ENCODE measurements at regions not wholly inside any gene's neighbourhood (a gene's known extent, or its start where the extent isn't known, plus 50 kb on each side); places are given as distances from the start of the nearest gene placed in this dataset.

DNA sequence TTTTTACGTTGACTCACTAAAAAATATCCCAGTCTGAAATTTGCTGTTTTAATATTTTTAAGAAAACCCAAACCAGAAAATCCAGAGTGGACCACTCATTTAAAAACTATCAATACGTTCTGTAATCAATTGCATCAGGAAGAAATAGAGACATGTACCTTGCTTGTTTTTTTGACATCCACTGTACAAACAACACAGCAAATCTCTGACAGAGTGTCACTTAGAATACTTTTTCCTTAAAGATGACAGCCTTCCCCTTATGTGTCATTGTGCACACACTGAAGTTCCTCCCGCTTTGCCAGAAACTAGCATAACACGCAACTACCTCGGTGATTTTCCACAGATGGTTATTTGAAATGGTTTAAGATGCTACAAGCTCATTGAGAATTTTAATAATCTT is 321.7 kb upstream of the PFKP start:
- peaks cover 4% of the 10 kb centered on the region for H3K4me1 Mint-ChIP-seq
- H3K27me3 Mint-ChIP-seq (ENCODE audit: low read depth): no peaks in the 10 kb centered on the region
- H3K36me3 Mint-ChIP-seq (ENCODE audit: low read depth): no peaks in the 10 kb centered on the region
- TF ChIP-seq, protein P1, sequence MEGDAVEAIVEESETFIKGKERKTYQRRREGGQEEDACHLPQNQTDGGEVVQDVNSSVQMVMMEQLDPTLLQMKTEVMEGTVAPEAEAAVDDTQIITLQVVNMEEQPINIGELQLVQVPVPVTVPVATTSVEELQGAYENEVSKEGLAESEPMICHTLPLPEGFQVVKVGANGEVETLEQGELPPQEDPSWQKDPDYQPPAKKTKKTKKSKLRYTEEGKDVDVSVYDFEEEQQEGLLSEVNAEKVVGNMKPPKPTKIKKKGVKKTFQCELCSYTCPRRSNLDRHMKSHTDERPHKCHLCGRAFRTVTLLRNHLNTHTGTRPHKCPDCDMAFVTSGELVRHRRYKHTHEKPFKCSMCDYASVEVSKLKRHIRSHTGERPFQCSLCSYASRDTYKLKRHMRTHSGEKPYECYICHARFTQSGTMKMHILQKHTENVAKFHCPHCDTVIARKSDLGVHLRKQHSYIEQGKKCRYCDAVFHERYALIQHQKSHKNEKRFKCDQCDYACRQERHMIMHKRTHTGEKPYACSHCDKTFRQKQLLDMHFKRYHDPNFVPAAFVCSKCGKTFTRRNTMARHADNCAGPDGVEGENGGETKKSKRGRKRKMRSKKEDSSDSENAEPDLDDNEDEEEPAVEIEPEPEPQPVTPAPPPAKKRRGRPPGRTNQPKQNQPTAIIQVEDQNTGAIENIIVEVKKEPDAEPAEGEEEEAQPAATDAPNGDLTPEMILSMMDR (IDR thresholded peaks at IDR 0.05; ENCODE audit: unreplicated experiment in 3 of 3): no peak
- H3K9me3 Mint-ChIP-seq: no peaks in the 10 kb centered on the region
- H3K4me3 Mint-ChIP-seq: no peak overlapping the region
- no peak overlapping the region for H3K27ac Mint-ChIP-seq

DNA sequence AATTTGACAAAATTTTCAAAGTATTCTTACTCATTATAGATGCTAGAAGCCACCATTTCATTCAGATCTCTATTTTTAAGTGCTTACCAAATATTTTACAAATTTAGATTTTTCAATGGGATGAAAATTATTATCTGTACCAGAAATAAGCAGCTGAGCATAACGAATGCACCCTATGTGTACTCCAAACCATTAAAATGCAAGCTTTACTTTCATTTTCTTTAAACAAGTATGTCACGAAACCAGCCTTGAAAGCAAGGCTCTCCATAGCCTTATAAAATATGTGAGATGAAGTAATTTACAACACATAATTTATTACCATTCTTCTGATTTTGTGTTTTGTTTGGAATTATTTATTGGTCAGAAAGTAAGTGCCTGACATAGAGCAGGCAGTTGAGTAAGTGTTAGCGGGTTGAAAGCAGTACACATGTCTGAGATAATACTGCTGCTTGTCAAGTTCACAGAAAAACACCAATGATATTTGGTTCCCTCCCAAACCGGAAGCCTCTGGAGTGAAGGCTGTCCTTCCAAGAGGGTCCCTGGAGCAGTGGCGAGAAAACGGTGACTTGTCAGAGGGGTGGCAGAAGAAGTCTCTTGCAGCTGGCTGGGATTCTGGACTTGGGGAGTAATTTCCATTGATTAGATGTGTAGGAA is 322.7 kb upstream of the PFKP start:
- Mint-ChIP-seq H3K27ac (no peak overlapping the region), H3K9me3 (no peaks in the 10 kb centered on the region), H3K4me1 (peaks cover 4% of the 10 kb centered on the region), H3K27me3 (ENCODE audit: low read depth) (no peaks in the 10 kb centered on the region), H3K4me3 (peak overlapping the region in 2 of 3 experiments; percentile 61 to 62), H3K36me3 (ENCODE audit: low read depth) (no peaks in the 10 kb centered on the region)
- TF ChIP-seq, protein P1 (IDR thresholded peaks at IDR 0.05; ENCODE audit: unreplicated experiment in 3 of 3): no peak

DNA sequence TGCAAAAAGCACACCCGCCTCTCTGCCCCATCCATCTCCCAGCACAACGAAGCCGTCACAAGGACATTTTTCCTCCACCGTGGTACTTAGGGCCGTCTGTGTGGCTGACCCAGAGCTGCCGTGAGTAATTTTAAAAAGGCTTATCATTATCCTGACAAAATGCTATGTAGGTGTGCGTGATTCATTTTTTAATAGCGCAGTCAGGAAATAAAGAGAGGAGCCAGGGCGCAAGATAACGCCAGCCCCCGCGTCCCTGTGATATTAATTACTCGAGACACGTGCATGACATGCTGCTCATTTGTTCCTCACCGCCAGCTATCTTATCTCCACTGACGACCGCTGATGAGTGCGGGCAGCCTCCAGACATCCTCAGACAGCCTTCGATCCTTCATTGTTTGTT is 332.7 kb upstream of the PFKP start:
- Mint-ChIP-seq H3K4me3 (no peak overlapping the region), H3K4me1 (no peaks in the 10 kb centered on the region), H3K9me3 (peaks cover 4% of the 10 kb centered on the region), H3K27me3 (ENCODE audit: low read depth) (no peaks in the 10 kb centered on the region), H3K36me3 (ENCODE audit: low read depth) (no peaks in the 10 kb centered on the region), H3K27ac (no peak overlapping the region)
- TF ChIP-seq, protein P1 (IDR thresholded peaks at IDR 0.05; ENCODE audit: unreplicated experiment in 3 of 3): no peak

DNA sequence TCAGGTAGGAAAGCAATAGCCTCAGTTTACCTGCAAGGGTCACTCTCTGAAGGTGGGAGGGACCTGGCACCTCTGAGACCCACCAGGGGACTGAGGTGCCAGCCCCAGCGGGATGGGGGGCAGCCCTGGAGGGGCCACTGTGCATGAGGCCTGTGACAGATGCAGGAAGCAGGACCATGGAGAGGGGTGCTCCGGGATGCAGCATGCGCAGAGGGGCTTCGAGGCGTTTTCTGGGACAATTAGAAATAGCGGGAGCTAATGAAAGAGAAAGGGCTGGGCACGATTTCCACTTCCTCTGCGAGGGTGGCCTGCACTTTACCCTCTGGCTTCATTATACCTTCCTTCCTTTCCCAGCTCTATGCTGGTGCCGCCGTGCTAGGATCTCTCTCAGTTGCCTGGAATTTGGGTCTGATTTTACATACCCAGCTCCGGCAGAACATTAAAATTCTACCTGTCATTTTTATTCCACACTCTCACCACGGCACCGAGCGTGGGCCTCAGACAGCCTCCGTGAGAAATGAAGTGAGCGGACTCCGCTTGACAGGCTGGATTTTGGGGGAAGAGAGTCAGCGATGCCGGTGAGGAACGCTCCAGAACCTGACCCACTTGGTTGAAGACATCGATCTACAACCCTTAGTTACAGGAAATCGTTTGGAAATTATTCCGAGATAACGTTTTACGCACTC is 333.9 kb upstream of the PFKP start:
- Mint-ChIP-seq H3K27me3 (ENCODE audit: low read depth) (no peaks in the 10 kb centered on the region), H3K36me3 (ENCODE audit: low read depth) (no peaks in the 10 kb centered on the region), H3K4me1 (no peaks in the 10 kb centered on the region), H3K4me3 (no peak overlapping the region), H3K27ac (no peak overlapping the region), H3K9me3 (peaks cover 4% of the 10 kb centered on the region)
- TF ChIP-seq, protein P1 (IDR thresholded peaks at IDR 0.05; ENCODE audit: unreplicated experiment in 3 of 3): no peak

DNA sequence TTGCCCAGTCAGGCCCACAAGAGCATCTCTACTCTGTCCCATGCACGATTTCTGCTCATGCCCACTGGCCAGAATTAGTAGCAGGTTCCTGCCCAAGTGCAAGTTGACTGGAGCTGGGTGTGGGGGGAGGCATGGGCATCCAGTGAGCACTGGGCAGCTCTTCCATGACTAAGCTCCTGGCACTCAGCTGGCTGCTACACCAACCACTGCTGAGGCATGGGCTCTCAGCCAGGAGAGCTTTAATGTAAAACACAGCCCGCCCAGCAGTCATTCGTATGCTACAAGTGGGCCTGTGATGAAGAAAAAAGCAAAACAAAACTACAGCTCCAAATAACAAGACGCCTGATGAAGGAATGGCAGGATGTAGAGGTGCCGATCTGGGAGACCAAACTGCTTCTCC is 335.4 kb upstream of the PFKP start:
- Mint-ChIP-seq H3K4me1 (no peaks in the 10 kb centered on the region), H3K9me3 (peaks cover 4% of the 10 kb centered on the region), H3K27me3 (ENCODE audit: low read depth) (no peaks in the 10 kb centered on the region), H3K27ac (no peak overlapping the region), H3K36me3 (ENCODE audit: low read depth) (no peaks in the 10 kb centered on the region), H3K4me3 (no peak overlapping the region)
- TF ChIP-seq, protein P1 (IDR thresholded peaks at IDR 0.05; ENCODE audit: unreplicated experiment in 3 of 3): no peak

DNA sequence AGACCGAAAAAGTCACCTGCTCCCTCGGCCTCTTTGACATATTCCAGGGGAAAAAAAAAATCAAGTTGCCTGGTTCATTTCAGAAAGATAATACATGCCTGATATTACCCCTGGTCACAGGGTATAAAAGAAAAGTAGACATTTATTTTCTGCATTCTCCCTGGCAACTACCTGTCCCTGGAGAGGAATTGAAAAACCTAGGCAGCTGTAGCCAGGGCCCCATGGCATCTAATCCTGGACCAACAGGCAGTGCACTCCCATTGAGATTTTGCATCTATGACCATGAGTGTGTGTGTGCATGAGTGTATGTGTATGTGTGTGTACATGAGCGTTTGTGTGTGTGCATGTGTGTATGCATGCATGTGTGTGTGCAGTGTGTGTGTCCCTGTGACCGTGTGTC is 338.2 kb upstream of the PFKP start:
- Mint-ChIP-seq H3K9me3 (peaks cover 4% of the 10 kb centered on the region), H3K27ac (no peak overlapping the region), H3K4me3 (no peak overlapping the region)

More for the DNA sequence above, 338.2 kb upstream of the PFKP start:
- H3K36me3 Mint-ChIP-seq (ENCODE audit: low read depth): no peaks in the 10 kb centered on the region
- TF ChIP-seq, protein P1 (IDR thresholded peaks at IDR 0.05; ENCODE audit: unreplicated experiment in 3 of 3): no peak
- no peaks in the 10 kb centered on the region for H3K27me3 Mint-ChIP-seq (ENCODE audit: low read depth)
- no peaks in the 10 kb centered on the region for H3K4me1 Mint-ChIP-seq

Measured in nephron (organoid).